ENCODE measurements at regions not wholly inside any gene's neighbourhood (a gene's known extent, or its start where the extent isn't known, plus 50 kb on each side); places are given as distances from the start of the nearest gene placed in this dataset.

- H3K9me3 ChIP-seq (ENCODE audit: control insufficient read depth, insufficient read depth, low read length) = peaks cover 54% of the 10 kb centered on the region
- H3K56ac ChIP-seq (ENCODE audit: extremely low read depth, insufficient read depth, low read length) = no peak overlapping the region
- H3K27ac ChIP-seq (ENCODE audit: insufficient read depth, low read length) = no peak overlapping the region
- H3K27me3 ChIP-seq (ENCODE audit: control insufficient read depth, insufficient read depth, low read length) = no peaks in the 10 kb centered on the region
- in situ Hi-C loops (cut with MboI; ENCODE audit: low sequenced_read_pairs) = no loop called here
- no peaks in the 10 kb centered on the region for H4K20me1 ChIP-seq (ENCODE audit: insufficient read depth, low read length)
- no peak overlapping the region for H4K91ac ChIP-seq (ENCODE audit: insufficient read depth, low read depth, low read length)
- WGBS, 2 experiments (ENCODE audit: extremely low coverage in 2 of 2, insufficient read length in 1 of 2) = no CpG with 5 or more reads among the region's 6 CpGs
- CTCF ChIA-PET = no interaction called here
- H3K18ac ChIP-seq (ENCODE audit: low read depth, low read length) = no peak overlapping the region
- no peaks in the 10 kb centered on the region for H3K79me1 ChIP-seq (ENCODE audit: low read depth in 1 of 2, low read length in 2 of 2)
- H3K14ac ChIP-seq (replicated peaks; ENCODE audit: low read depth, low read length) = no peak overlapping the region
- no peak overlapping the region for H2AFZ ChIP-seq (replicated peaks; ENCODE audit: low read length, poor library complexity)
- H3K9ac ChIP-seq (ENCODE audit: low read depth, low read length) = no peak overlapping the region
- DNase-seq (peak; percentile 35), ATAC-seq (ENCODE audit: low read depth) (no peak)
- POLR2A ChIA-PET (ENCODE audit: unreplicated experiment) = no interaction called here
- H3K4ac ChIP-seq (ENCODE audit: low read depth, low read length) = no peak overlapping the region
- no peak overlapping the region for H2BK5ac ChIP-seq (ENCODE audit: low read depth, low read length, poor library complexity, severe bottlenecking)
- no peak overlapping the region for H3K4me3 ChIP-seq (ENCODE audit: insufficient read depth, low read depth, low read length)
- TF ChIP-seq SMC3 (IDR thresholded peaks at IDR 0.05; ENCODE audit: low read depth, low read length) (no peak), CTCF (conservative IDR thresholded peaks at IDR 0.05; ENCODE audit: low read depth, low read length) (no peak), CHD1 (IDR thresholded peaks at IDR 0.05; ENCODE audit: low read depth, low read length) (no peak), ELK1 (IDR thresholded peaks at IDR 0.05; ENCODE audit: borderline replicate concordance, low read depth, low read length) (no peak), CEBPB (IDR thresholded peaks at IDR 0.05; ENCODE audit: low read depth, low read length) (no peak), MXI1 (IDR thresholded peaks at IDR 0.05; ENCODE audit: borderline replicate concordance, low read depth, low read length) (no peak), USF2 (IDR thresholded peaks at IDR 0.05; ENCODE audit: low read depth, low read length) (no peak), BHLHE40 (IDR thresholded peaks at IDR 0.05; ENCODE audit: low read depth, low read length) (no peak), MAFK (IDR thresholded peaks at IDR 0.05; ENCODE audit: low read depth, low read length) (no peak), MAZ (IDR thresholded peaks at IDR 0.05; ENCODE audit: borderline replicate concordance, low read depth, low read length) (no peak), RFX5 (IDR thresholded peaks at IDR 0.05; ENCODE audit: low read depth, low read length) (no peak), RCOR1 (IDR thresholded peaks at IDR 0.05; ENCODE audit: insufficient replicate concordance, low read length) (no peak)
- no peak overlapping the region for H2BK20ac ChIP-seq (ENCODE audit: low read depth, low read length)
- H2AK9ac ChIP-seq (replicated peaks; ENCODE audit: low read depth, low read length, poor library complexity) = no peak overlapping the region
- no peak overlapping the region for H3K23ac ChIP-seq (ENCODE audit: low read depth, low read length)
- no peak overlapping the region for H2AK5ac ChIP-seq (ENCODE audit: low read depth, low read length)
- H4K8ac ChIP-seq (ENCODE audit: low read depth in 2 of 2, low read length in 2 of 2) = no peak overlapping the region
- BruUV-seq (replicated peaks) = no TSS peak
- no peaks in the 10 kb centered on the region for H3K36me3 ChIP-seq (ENCODE audit: control insufficient read depth, insufficient read depth, low read length)
- no peak overlapping the region for H3K4me2 ChIP-seq (ENCODE audit: low read depth, low read length)
- no peaks in the 10 kb centered on the region for H3K9me1 ChIP-seq (ENCODE audit: insufficient read depth, low read length)
- H4K5ac ChIP-seq (ENCODE audit: low read depth, low read length) = no peak overlapping the region
- no peaks in the 10 kb centered on the region for H3K4me1 ChIP-seq (ENCODE audit: control insufficient read depth, insufficient read depth, low read length)
- intact Hi-C loops (cut with micrococcal nuclease) = no loop called here
- no peak overlapping the region for H2BK120ac ChIP-seq (ENCODE audit: low read depth, low read length)
- dilution Hi-C loops (cut with HindIII; ENCODE audit: low sequenced_read_pairs, unreplicated experiment) = no loop called here
- H2BK15ac ChIP-seq (ENCODE audit: low read depth, low read length) = no peak overlapping the region
These were observed 547.8 kb upstream of the IGFBP3 start for GRCh38 chr7:46468753-46469356.

All from IMR-90 (cell line).